HepG2 (cell line): ENCODE measurements at regions not wholly inside any gene's neighbourhood (a gene's known extent, or its start where the extent isn't known, plus 50 kb on each side); places are given as distances from the start of the nearest gene placed in this dataset.

Experiments
- ATAC-seq: fragments of 200-7000 bp; cut with Tn5 transposase; 3 replicates; pipeline ENCODE4 v1.9.1; 2020; ENCODE audit warnings: mild to moderate bottlenecking, moderate library complexity
- BruUV-seq: library from RNA; stranded (reverse); fragments of 400-500 nt; replicated peaks from 2 replicates; lab custom pipeline; 2021; lab: Mats Ljungman, UMichigan
- CTCF ChIA-PET: fragments of 300-600 bp; formaldehyde crosslinking; extraction: SDS; loops from one replicate; lab custom pipeline; 2021; ENCODE audit warnings: low total read pairs, inconsistent platforms, low intra/inter-chr PET ratio; lab: Yijun Ruan, JAX
- POLR2A ChIA-PET: fragments of 350-600 bp; sonication (Branson Sonifier 250); formaldehyde crosslinking; loops from one replicate; lab custom pipeline; 2020; ENCODE audit warnings: antibody characterized with exemption, inconsistent platforms; lab: Yijun Ruan, JAX
- DNase-seq: peaks from one replicate; pipeline ENCODE4 v3.0.0-alpha.2; 2015; ENCODE audit warnings: low spot score
- FAIRE-seq: peaks from 3 replicates; lab custom pipeline; 2011; peaks lifted over from hg19 to GRCh38; lab: Jason Lieb, UNC
- H2AFZ ChIP-seq: one replicate; pipeline ENCODE4 v1.6.1; 2011; ENCODE audit warnings: low read length, inconsistent platforms
- H3K27ac ChIP-seq: fragments of 300-600 bp; 3 replicates; pipeline ENCODE4 v1.8.0; 2011; ENCODE audit warnings: mixed run types, mild to moderate bottlenecking, mixed read lengths, low read length, inconsistent platforms; ENCODE audit not compliant: insufficient read depth; ENCODE audit errors: extremely low read length
- H3K27me3 ChIP-seq, 2 experiments: fragments of 200-600 bp in 1 of 2; 2 replicates in 1 of 2; 3 replicates in 1 of 2; pipeline versions ENCODE4 v1.6.0 to v1.8.0; 2011; ENCODE audit warnings: low read length in 2 of 2, mild to moderate bottlenecking in 2 of 2, moderate library complexity in 2 of 2, inconsistent platforms in 1 of 2; ENCODE audit not compliant: insufficient read depth in 2 of 2, control insufficient read depth in 1 of 2
- H3K36me3 ChIP-seq, 2 experiments: fragments of 200-600 bp in 1 of 2; replicated peaks in 1 of 2; 2 replicates in 1 of 2; 3 replicates in 1 of 2; pipeline versions ENCODE4 v1.5.1 to v1.8.0; 2011; ENCODE audit warnings: low read length in 2 of 2, inconsistent platforms in 1 of 2; ENCODE audit not compliant: insufficient read depth in 2 of 2, control insufficient read depth in 1 of 2
- H3K4me1 ChIP-seq: 2 replicates; pipeline ENCODE4 v1.5.1; 2012; ENCODE audit warnings: low read length, inconsistent platforms; ENCODE audit not compliant: insufficient read depth
- H3K4me2 ChIP-seq: 2 replicates; pipeline ENCODE4 v1.6.0; 2011; ENCODE audit warnings: low read depth, low read length, inconsistent platforms
- H3K4me3 ChIP-seq, 3 experiments: fragments of 200-600 bp in 1 of 3; sonication (generic), shearing (Covaris generic) in 1 of 3; replicated peaks in 1 of 3; 2 replicates each; pipeline ENCODE4 v1.5.1; 2011 to 2016; ENCODE audit warnings: low read length in 3 of 3, inconsistent platforms in 2 of 3, low read depth in 2 of 3, mild to moderate bottlenecking in 2 of 3, control low read depth in 1 of 3, mixed read lengths in 1 of 3; ENCODE audit not compliant: insufficient read depth in 1 of 3
- H3K79me2 ChIP-seq: one replicate; pipeline ENCODE4 v1.6.1; 2011; ENCODE audit warnings: low read length, inconsistent platforms; ENCODE audit not compliant: insufficient read depth
- H3K9ac ChIP-seq: 2 replicates; pipeline ENCODE4 v1.6.0; 2011; ENCODE audit warnings: mild to moderate bottlenecking, low read depth, low read length, inconsistent platforms; ENCODE audit not compliant: insufficient read depth
- H3K9me3 ChIP-seq: 2 replicates; pipeline ENCODE4 v1.5.1; 2012; ENCODE audit warnings: mild to moderate bottlenecking, low read length
- H4K20me1 ChIP-seq: 2 replicates; pipeline ENCODE4 v1.6.0; 2011; ENCODE audit warnings: inconsistent platforms, mild to moderate bottlenecking, low read length, moderate library complexity; ENCODE audit not compliant: insufficient read depth
- MEIS1 ChIP-seq: sonication (generic); formaldehyde crosslinking; IDR thresholded peaks from 2 replicates; pipeline ENCODE4 v1.9.0; 2021; ENCODE audit warnings: mild to moderate bottlenecking, missing genetic modification reagents, moderate library complexity, borderline replicate concordance
- RBM22 ChIP-seq: fragments of 200-400 bp; formaldehyde crosslinking; optimal IDR thresholded peaks from 2 replicates; pipeline ENCODE3; 2017; ENCODE audit warnings: mild to moderate bottlenecking, low read length, moderate library complexity
- ZMAT3 ChIP-seq: sonication (generic); formaldehyde crosslinking; conservative IDR thresholded peaks from 2 replicates; pipeline ENCODE4 v1.7.0; 2021; ENCODE audit warnings: missing genetic modification reagents
- ZNF34 ChIP-seq: sonication (generic); formaldehyde crosslinking; IDR thresholded peaks from 2 replicates; pipeline ENCODE4 v1.4.0; 2020; ENCODE audit warnings: mild to moderate bottlenecking, missing genetic modification reagents, borderline replicate concordance
- ZNF501 ChIP-seq: sonication (generic); formaldehyde crosslinking; IDR thresholded peaks from 2 replicates; pipeline ENCODE4 v1.5.1; 2020; ENCODE audit warnings: mild to moderate bottlenecking, moderate library complexity, missing genetic modification reagents
- ZNF543 ChIP-seq: sonication (generic); formaldehyde crosslinking; IDR thresholded peaks from 2 replicates; pipeline ENCODE4 v1.4.0; 2020; ENCODE audit warnings: mild to moderate bottlenecking, missing genetic modification reagents
- ZNF598 ChIP-seq: sonication (generic); formaldehyde crosslinking; IDR thresholded peaks from 2 replicates; pipeline ENCODE4 v1.5.1; 2020; ENCODE audit warnings: mild to moderate bottlenecking, missing genetic modification reagents, borderline replicate concordance
- ZNF629 ChIP-seq: sonication (generic); formaldehyde crosslinking; conservative IDR thresholded peaks from 2 replicates; pipeline ENCODE4 v1.5.0; 2020; ENCODE audit warnings: missing genetic modification reagents
- WGBS: methylation state at CpG from one replicate; pipeline ENCODE4 v1.1.6; 2017; ENCODE audit warnings: low lambda C conversion rate; 5-methylcytosine and 5-hydroxymethylcytosine counted together
- in situ Hi-C: cut with HindIII; loops from 2 replicates; pipeline ENCODE4 v1.10.0; 2017; ENCODE audit warnings: low pct_unique_long_range_greater_than_20kb; ENCODE audit not compliant: extremely low pct_ligation_motif_present
- intact Hi-C: fragments of 100-400 bp; cut with micrococcal nuclease; formaldehyde crosslinking; loops from one replicate; pipeline ENCODE4 v1.10.0; 2022; ENCODE audit not compliant: unreplicated experiment
- TF ChIP-seq, protein P1 (sequence below): sonication (generic); formaldehyde crosslinking; IDR thresholded peaks from 2 replicates; pipeline ENCODE4 v1.4.0; 2020; ENCODE audit warnings: missing genetic modification reagents, mild to moderate bottlenecking, borderline replicate concordance
- TF ChIP-seq, protein P2 (sequence below): sonication (generic); formaldehyde crosslinking; IDR thresholded peaks from 2 replicates; pipeline ENCODE4 v1.4.0; 2020; ENCODE audit warnings: mild to moderate bottlenecking, low read depth, missing genetic modification reagents

DNA sequence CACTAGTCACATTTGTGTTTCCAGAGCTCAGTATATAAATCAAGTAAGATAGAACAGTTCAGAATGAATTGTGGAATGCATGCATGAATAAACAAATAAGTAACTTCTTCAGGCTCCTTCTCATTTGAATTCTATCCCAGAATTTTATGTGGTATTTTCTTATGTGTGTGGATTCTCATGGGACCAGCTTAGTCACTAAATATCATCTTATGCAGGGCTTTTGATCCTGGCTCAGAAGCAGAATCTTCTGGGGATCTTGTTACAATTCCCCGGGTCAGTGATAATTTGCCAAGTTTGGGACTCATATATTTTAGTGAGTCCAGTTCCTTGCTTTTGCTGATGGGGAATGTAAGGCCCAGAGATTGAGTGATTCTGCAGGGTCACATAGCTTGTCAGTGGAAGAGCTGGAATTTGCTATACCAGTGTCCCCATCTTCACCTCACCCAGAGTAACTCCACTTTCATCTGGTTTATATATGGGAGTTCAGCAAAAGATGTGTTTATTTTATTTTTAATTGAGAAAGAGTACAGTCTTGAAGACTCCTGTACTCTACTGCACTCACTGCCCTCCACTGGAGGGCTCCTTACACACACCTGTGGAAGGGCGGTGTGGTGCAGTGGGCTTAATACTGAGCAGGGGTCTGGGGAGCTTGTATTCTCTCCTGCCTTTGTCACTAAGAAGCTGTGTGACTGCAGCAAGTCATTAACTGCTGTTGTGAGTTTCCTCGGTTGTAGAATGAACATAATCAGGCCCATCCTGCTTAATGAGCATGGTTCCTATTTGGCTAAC lies 198.2 kb upstream of the CXorf66 start (continued):
- TF ChIP-seq MEIS1 (CRISPR knock-in tag) (no peak), ZNF629 (CRISPR knock-in tag) (no peak), ZNF543 (CRISPR knock-in tag) (no peak)
- TF ChIP-seq, protein P1, sequence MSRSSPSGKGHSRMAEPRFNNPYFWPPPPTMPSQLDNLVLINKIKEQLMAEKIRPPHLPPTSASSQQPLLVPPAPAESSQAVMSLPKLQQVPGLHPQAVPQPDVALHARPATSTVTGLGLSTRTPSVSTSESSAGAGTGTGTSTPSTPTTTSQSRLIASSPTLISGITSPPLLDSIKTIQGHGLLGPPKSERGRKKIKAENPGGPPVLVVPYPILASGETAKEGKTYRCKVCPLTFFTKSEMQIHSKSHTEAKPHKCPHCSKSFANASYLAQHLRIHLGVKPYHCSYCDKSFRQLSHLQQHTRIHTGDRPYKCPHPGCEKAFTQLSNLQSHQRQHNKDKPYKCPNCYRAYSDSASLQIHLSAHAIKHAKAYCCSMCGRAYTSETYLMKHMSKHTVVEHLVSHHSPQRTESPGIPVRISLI (CRISPR knock-in tag) = no peak
- TF ChIP-seq, all 625 proteins: peak for 0

DNA sequence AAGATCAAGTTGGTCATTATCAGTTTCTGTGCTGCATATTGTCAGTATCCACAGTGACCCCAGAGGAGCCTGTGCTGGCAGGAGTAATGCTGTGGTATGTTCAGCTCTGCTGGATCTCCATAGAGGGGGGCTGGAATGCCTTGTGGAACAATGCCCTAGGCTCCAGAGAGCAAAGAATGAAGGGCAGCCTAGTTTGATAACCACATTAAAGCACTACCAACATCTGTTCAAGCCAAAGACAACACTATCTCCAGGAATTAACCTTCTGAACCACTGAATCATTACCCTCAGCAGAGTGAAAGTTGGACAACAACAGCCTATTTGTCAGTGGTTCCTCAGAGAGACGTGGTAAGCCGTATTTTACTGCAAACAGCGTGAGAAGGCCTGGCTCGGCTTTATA lies 192.3 kb upstream of the CXorf66 start:
- in situ Hi-C loops = no loop called here
- ATAC-seq = no peak

More for the DNA sequence above, 192.3 kb upstream of the CXorf66 start:
- Histone ChIP-seq H3K4me3 (no peak overlapping the region), H3K79me2 (no peaks in the 10 kb centered on the region), H4K20me1 (no peaks in the 10 kb centered on the region), H2AFZ (no peak overlapping the region), H3K4me2 (no peak overlapping the region), H3K27me3 (no peaks in the 10 kb centered on the region), H3K36me3 (no peaks in the 10 kb centered on the region), H3K27ac (no peak overlapping the region), H3K4me1 (no peaks in the 10 kb centered on the region), H3K9me3 (no peaks in the 10 kb centered on the region), H3K9ac (no peak overlapping the region)
- ChIA-PET CTCF (no interaction called here), POLR2A (no interaction called here)
- BruUV-seq = no TSS peak
- FAIRE-seq (no peak), DNase-seq (no peak)
- TF ChIP-seq ZNF501 (no peak), ZMAT3 (no peak), ZNF34 (CRISPR knock-in tag) (no peak), ZNF598 (no peak), RBM22 (no peak)
- TF ChIP-seq, protein P2, sequence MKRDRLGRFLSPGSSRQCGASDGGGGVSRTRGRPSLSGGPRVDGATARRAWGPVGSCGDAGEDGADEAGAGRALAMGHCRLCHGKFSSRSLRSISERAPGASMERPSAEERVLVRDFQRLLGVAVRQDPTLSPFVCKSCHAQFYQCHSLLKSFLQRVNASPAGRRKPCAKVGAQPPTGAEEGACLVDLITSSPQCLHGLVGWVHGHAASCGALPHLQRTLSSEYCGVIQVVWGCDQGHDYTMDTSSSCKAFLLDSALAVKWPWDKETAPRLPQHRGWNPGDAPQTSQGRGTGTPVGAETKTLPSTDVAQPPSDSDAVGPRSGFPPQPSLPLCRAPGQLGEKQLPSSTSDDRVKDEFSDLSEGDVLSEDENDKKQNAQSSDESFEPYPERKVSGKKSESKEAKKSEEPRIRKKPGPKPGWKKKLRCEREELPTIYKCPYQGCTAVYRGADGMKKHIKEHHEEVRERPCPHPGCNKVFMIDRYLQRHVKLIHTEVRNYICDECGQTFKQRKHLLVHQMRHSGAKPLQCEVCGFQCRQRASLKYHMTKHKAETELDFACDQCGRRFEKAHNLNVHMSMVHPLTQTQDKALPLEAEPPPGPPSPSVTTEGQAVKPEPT (CRISPR knock-in tag) = no peak
- intact Hi-C loops = no loop called here
- 0% methylated on average over 4 of the region's 4 CpGs for WGBS
